ENCODE measurements at regions not wholly inside any gene's neighbourhood (a gene's known extent, or its start where the extent isn't known, plus 50 kb on each side); places are given as distances from the start of the nearest gene placed in this dataset.

GRCh38 chr2:173772205-173772604 is 193.0 kb downstream of the SP3 start:
- Histone ChIP-seq H3K9me3 (ENCODE audit: low read length) (no peaks in the 10 kb centered on the region), H3K27me3 (ENCODE audit: insufficient read depth, low read depth, low read length) (no peaks in the 10 kb centered on the region), H3K79me2 (replicated peaks; ENCODE audit: insufficient read depth, low read length) (no peaks in the 10 kb centered on the region), H3K9ac (ENCODE audit: low read length) (no peak overlapping the region), H3K36me3 (ENCODE audit: insufficient read depth, low read length) (no peaks in the 10 kb centered on the region), H3F3A (ENCODE audit: insufficient read depth, low read length, poor library complexity, severe bottlenecking) (no peaks in the 10 kb centered on the region), H3K9me2 (ENCODE audit: insufficient read depth, low read length) (no peaks in the 10 kb centered on the region), H3K27ac (ENCODE audit: low read length) (no peak overlapping the region), H2AFZ (ENCODE audit: low read depth, low read length) (no peak overlapping the region), H3K4me3 (ENCODE audit: low read length) (no peak overlapping the region), H4K20me1 (ENCODE audit: insufficient read depth) (no peaks in the 10 kb centered on the region), H3K4me2 (ENCODE audit: low read length) (no peak overlapping the region)
- no peak for TF ChIP-seq TAF1 (IDR thresholded peaks at IDR 0.05; ENCODE audit: low read depth)
- no peak for TF ChIP-seq EZH2 (IDR thresholded peaks at IDR 0.05; ENCODE audit: borderline replicate concordance, insufficient read depth, low read length, poor library complexity, severe bottlenecking)
- TF ChIP-seq REST (IDR thresholded peaks at IDR 0.05; ENCODE audit: borderline replicate concordance): no peak
- no peak for TF ChIP-seq EP300 (conservative IDR thresholded peaks at IDR 0.05; ENCODE audit: poor library complexity, severe bottlenecking)
- no peak for TF ChIP-seq MXI1 (conservative IDR thresholded peaks at IDR 0.05; ENCODE audit: poor library complexity, severe bottlenecking)
- no peak for TF ChIP-seq RAD21 (conservative IDR thresholded peaks at IDR 0.05)
- TF ChIP-seq CTCF (IDR thresholded peaks at IDR 0.05; ENCODE audit: poor library complexity, severe bottlenecking): no peak
- no peak for TF ChIP-seq POLR2AphosphoS5 (IDR thresholded peaks at IDR 0.05)
- no peak for TF ChIP-seq SMC3 (conservative IDR thresholded peaks at IDR 0.05; ENCODE audit: poor library complexity)

- Histone ChIP-seq H3K27ac (ENCODE audit: low read length) (no peak overlapping the region), H4K20me1 (ENCODE audit: insufficient read depth) (no peaks in the 10 kb centered on the region), H3K9ac (ENCODE audit: low read length) (no peak overlapping the region), H3K9me2 (ENCODE audit: insufficient read depth, low read length) (no peaks in the 10 kb centered on the region), H2AFZ (ENCODE audit: low read depth, low read length) (no peak overlapping the region), H3K27me3 (ENCODE audit: insufficient read depth, low read depth, low read length) (no peaks in the 10 kb centered on the region), H3K4me3 (ENCODE audit: low read length) (no peak overlapping the region), H3K36me3 (ENCODE audit: insufficient read depth, low read length) (no peaks in the 10 kb centered on the region), H3F3A (ENCODE audit: insufficient read depth, low read length, poor library complexity, severe bottlenecking) (no peaks in the 10 kb centered on the region), H3K79me2 (replicated peaks; ENCODE audit: insufficient read depth, low read length) (no peaks in the 10 kb centered on the region), H3K4me2 (ENCODE audit: low read length) (no peak overlapping the region), H3K9me3 (ENCODE audit: low read length) (no peaks in the 10 kb centered on the region)
- TF ChIP-seq SMC3 (conservative IDR thresholded peaks at IDR 0.05; ENCODE audit: poor library complexity) (no peak), TAF1 (IDR thresholded peaks at IDR 0.05; ENCODE audit: low read depth) (no peak), EP300 (conservative IDR thresholded peaks at IDR 0.05; ENCODE audit: poor library complexity, severe bottlenecking) (no peak), EZH2 (IDR thresholded peaks at IDR 0.05; ENCODE audit: borderline replicate concordance, insufficient read depth, low read length, poor library complexity, severe bottlenecking) (no peak), RAD21 (conservative IDR thresholded peaks at IDR 0.05) (no peak), POLR2AphosphoS5 (IDR thresholded peaks at IDR 0.05) (no peak)
These were observed 192.1 kb downstream of the SP3 start for GRCh38 chr2:173773076-173773475.

Data from neural cell (in vitro differentiated cells).